ENCODE measurements at regions not wholly inside any gene's neighbourhood (a gene's known extent, or its start where the extent isn't known, plus 50 kb on each side); places are given as distances from the start of the nearest gene placed in this dataset.

- no peak overlapping the region for H3K4me3 ChIP-seq (ENCODE audit: control insufficient read depth, low read depth, low read length)
- no peak for DNase-seq (ENCODE audit: low read depth)
- no peak for TF ChIP-seq CTCF (conservative IDR thresholded peaks at IDR 0.05; ENCODE audit: control insufficient read depth, insufficient read depth, low read depth, low read length)
These were observed 751.8 kb downstream of the CDH11 start for GRCh38 chr16:64370112-64370511.

GRCh38 chr16:64365448-64365931 is 756.4 kb downstream of the CDH11 start:
- DNase-seq (ENCODE audit: low read depth) = peak; percentile 59
- H3K4me3 ChIP-seq (ENCODE audit: control insufficient read depth, low read depth, low read length) = no peak overlapping the region
- no peak for TF ChIP-seq CTCF (conservative IDR thresholded peaks at IDR 0.05; ENCODE audit: control insufficient read depth, insufficient read depth, low read depth, low read length)

DNA sequence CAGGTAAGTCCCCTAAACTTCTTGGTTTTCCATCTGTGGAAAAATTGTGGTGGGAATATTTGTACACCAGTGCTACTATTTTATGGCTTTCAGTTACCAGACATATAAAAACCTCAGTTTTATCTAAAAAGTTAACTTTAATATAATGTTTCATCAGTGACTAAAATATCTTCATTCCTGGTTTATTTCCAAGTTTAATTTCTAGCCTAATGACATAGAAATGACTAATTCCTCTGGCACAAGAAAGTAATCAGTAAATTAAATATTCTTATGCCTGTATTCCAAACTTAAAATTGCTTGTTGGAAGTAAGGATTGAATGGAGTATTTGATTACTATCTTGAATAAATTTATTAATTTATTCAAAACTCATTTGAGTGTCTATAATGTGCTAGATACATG is 757.0 kb downstream of the CDH11 start:
- no peak overlapping the region for H3K4me3 ChIP-seq (ENCODE audit: control insufficient read depth, low read depth, low read length)
- no peak for TF ChIP-seq CTCF (conservative IDR thresholded peaks at IDR 0.05; ENCODE audit: control insufficient read depth, insufficient read depth, low read depth, low read length)
- DNase-seq (ENCODE audit: low read depth) = peak; percentile 46

DNA sequence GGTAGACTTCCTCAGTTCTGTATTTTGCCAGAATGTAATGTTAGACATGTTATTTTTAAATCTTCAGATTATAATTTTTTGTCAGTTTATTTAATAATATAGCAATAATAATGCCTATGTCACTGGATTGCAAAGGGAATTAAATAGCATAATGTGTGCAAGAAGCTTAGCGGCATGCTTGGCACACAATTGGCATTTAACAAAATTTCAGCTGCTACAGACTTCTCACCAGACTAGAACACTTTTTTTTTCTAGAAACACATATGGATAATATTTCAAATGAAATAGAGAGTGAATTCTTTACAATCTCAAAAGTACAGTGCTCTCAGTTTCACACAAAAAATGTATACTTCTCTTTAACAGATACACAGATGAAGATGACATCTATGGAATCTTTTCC is 757.4 kb downstream of the CDH11 start:
- H3K4me3 ChIP-seq (ENCODE audit: control insufficient read depth, low read depth, low read length) = no peak overlapping the region
- no peak for DNase-seq (ENCODE audit: low read depth)
- no peak for TF ChIP-seq CTCF (conservative IDR thresholded peaks at IDR 0.05; ENCODE audit: control insufficient read depth, insufficient read depth, low read depth, low read length)

GRCh38 chr16:64364016-64364415 is 757.8 kb downstream of the CDH11 start:
- H3K4me3 ChIP-seq (ENCODE audit: control insufficient read depth, low read depth, low read length) = no peak overlapping the region
- DNase-seq (ENCODE audit: low read depth) = no peak
- no peak for TF ChIP-seq CTCF (conservative IDR thresholded peaks at IDR 0.05; ENCODE audit: control insufficient read depth, insufficient read depth, low read depth, low read length)

DNA sequence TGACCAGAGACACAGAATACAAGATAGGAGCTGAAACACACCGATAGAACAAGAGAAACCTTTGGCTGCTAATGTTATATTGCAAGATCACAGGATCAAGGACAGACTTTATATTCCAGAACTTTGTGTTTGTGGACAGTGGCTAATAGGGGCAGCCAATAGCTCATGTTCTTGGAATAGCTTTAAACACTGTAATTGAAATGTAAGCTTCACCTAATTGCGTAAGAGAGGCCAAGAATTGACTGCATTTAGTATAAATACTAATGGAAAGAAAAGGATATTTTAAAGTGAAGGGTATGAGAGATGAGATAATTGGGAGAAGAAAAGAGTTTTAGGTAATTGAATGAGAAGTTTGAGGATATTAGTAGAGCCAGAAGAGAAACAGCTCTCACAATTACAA is 758.8 kb downstream of the CDH11 start:
- peak; percentile 46 for DNase-seq (ENCODE audit: low read depth)
- no peak overlapping the region for H3K4me3 ChIP-seq (ENCODE audit: control insufficient read depth, low read depth, low read length)
- no peak for TF ChIP-seq CTCF (conservative IDR thresholded peaks at IDR 0.05; ENCODE audit: control insufficient read depth, insufficient read depth, low read depth, low read length)

DNA sequence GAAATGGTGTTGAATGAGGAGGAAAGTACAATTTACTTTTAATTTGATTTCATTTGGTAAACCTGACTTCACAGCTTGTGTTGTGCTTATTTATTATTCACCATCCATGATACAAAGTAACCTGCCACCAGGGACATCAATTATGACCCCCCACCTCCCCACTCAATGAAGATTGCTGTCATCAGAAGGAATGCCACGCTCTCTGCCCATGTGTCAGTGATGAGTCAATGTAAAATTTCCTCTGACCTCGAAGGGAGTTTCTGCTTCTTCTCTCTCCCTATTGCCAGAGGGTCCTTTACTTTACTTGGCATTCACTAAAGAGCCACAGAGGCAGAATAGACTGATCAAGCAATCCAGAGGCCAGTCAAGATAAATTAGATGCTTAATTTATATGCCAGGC is 759.7 kb downstream of the CDH11 start:
- no peak overlapping the region for H3K4me3 ChIP-seq (ENCODE audit: control insufficient read depth, low read depth, low read length)
- peak; percentile 67 for DNase-seq (ENCODE audit: low read depth)
- TF ChIP-seq CTCF (conservative IDR thresholded peaks at IDR 0.05; ENCODE audit: control insufficient read depth, insufficient read depth, low read depth, low read length) = no peak
